ENCODE measurements at regions not wholly inside any gene's neighbourhood (a gene's known extent, or its start where the extent isn't known, plus 50 kb on each side); places are given as distances from the start of the nearest gene placed in this dataset.
A peak's percentile ranks its signal among the peaks of the same experiment; 100 is the strongest.
"Not testable (repeated sequence)": the region's sequence is repeated elsewhere in the genome, so short reads cannot be mapped to it uniquely, and the experiment has no call there.

DNA sequence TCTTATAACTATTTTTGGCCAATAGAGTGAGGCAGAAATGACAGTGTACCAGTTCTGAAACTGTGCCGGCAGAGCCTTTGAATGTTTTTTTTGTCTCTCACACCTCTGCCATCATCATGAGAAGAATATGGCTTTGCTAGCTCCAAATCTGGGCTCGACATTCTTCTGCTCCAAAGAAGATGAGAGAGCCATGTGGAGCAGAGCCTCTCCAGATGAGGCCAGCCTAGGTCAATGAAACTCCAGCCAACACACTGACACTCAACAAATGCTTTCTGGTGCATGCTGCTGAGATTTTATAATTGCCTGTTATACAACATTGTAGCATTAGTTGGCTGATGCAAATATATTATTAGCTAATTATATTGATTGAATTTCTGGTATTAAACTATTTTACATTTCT is 154.7 kb downstream of the SLC38A4 start:
- DNase-seq (ENCODE audit: low read depth in 3 of 3, low spot score in 2 of 3): no peak

DNA sequence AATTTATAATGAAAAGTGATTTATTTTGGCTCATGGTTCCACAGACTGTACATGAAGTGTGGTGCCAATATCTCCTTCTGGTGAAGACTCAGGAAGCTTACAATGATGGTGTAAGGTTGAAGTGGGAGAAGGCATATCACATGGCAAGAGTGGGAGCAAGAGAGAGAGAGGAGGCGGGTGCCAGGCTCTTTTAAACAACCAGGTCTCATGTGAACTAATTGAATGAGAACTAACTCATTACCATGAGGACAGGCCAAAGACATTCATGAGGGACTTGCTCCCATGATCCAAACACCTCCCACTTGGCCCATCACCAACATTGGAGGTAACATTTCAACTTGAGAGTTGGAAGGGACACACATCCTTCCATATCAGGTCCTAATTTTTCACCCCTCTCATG is 155.2 kb downstream of the SLC38A4 start:
- DNase-seq (ENCODE audit: low read depth in 3 of 3, low spot score in 2 of 3): no peak

DNA sequence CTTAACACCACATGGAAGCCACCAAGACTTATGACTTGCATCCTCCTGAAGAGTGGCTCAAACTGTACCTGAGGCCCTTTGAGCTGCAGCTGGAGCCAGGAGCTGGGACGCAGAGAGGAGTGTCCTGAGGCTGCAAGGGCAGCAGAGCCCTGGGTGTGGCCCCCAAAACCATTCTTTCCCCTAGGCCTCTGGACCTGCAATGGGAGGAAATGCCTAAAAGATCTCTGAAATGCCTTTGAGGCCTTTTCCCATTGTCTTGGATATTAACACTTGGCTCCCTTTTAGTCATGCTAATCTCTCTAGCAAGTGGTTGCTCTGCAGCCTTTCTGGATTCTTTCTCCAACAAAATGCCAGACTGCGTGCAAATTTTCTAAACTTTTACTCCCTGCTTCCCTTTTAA is 156.1 kb downstream of the SLC38A4 start:
- no peak for DNase-seq (ENCODE audit: low read depth in 3 of 3, low spot score in 2 of 3)

DNA sequence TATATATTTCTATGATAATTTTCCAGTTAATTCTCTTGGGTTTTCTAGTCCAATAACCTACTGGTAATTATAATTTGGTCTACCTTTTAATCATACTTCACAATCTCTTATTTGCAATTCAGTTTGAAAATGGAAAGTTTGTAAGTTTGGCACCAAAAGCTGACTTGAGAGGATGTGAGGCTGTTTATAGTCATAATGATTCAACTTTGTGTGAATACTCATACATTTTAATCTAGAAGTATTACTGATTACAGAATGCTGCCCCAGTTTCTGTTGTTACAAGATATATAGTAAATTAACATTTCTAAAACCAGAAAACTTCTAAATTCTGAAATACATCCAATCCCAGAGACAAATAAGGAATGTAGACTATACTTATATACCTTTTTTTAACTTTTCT is 158.2 kb downstream of the SLC38A4 start:
- DNase-seq (ENCODE audit: low read depth in 3 of 3, low spot score in 2 of 3): no peak

DNA sequence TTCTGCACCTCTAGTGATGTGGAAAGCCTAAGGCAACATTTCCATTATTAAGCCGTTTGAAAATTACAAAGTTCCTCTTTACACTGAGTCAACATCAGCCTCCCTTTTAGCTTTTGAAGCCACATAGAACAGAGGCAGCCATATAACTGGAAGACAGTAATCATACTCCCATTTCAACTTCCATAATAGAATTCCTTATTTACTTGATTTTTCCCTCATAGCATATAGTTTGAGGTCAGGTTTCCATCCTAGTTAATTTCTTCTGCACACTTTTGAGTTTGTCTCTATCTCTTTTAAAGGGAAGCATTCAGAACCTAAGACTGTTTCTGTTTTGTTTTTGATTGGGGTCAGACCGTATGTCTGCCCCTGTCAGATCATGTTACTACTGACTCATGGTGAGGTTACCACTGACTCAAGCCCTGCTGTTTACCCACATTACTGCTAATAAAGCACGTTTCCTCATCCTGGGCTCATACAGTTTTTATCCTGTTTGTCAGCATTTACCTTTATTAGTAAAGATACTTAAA is 161.0 kb downstream of the SLC38A4 start:
- DNase-seq (ENCODE audit: low read depth in 3 of 3, low spot score in 2 of 3): no peak

DNA sequence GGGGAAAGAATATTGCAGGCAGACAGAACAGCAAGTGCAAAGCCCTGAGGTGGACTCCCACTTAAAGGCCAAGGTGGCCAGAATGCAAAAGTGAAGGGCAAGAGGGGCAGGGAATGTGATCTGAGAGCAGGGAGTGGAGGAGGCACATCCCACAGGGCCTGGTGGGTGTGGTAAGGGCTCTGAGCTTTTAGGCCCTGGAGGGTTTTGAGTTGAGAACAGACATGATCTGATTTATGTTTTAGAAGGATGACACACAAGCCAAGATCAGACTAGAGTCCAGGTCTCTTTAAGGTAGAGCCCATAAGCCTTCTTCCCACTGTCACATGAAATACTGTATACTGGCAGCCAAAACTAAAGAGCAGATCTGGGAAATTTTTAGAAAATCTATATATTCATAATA is 162.5 kb downstream of the SLC38A4 start:
- DNase-seq (ENCODE audit: low read depth in 3 of 3, low spot score in 2 of 3): no peak

DNA sequence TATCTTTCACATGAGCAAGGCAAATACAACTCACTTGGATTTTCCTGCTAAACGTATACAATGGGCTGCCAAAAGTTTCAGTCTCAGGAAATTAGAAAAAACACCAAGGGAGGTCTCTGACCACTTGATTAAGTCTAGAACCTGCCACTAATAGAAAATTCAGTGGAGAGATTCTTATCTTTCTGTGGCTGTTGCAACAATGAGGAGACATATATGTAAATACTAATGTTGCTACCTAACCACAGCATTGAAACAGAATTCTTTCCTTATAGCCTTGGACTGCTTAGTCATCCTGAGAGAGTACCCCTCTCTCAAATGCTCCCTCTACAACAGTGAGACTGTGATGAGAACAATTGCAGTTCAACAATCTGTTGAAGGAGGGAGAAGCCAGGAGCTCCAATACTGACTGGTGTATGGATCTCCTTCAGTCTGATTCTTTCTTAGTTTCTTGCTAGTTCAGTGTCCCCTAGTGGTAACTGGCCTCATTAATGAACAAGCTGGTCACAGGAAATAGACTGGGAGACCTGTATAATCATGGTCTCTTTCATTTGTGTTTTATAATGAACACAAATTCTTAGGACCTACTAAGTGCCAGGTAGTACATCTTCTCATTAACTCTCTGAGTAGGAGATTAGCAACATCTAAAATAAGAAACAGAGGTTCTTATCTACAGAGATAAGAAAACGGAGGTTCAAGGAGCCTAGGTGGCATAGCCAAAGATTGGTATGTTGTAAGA is 164.5 kb downstream of the SLC38A4 start:
- DNase-seq (ENCODE audit: low read depth in 3 of 3, low spot score in 2 of 3): peak in 2 of 3 donors; percentile 45 to 51

DNA sequence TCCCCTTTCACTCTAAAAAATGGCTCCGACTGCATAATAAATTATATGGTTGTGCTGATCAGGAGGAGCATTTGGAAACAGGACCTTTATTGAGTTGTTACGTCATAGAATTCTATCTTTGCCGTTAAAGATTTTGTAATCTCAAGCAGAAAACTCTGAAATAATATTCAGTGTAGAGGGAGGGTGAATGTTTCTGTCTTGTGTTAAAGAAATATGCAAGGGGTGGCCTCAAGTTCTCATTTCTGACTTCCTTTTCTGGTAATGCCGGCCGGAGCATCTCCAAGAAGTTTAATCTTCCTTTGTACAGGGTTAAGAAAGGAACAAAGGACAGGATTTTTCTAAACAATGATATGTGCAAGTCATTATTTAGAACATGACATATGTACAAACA is 165.1 kb downstream of the SLC38A4 start:
- no peak for DNase-seq (ENCODE audit: low read depth in 3 of 3, low spot score in 2 of 3)

DNA sequence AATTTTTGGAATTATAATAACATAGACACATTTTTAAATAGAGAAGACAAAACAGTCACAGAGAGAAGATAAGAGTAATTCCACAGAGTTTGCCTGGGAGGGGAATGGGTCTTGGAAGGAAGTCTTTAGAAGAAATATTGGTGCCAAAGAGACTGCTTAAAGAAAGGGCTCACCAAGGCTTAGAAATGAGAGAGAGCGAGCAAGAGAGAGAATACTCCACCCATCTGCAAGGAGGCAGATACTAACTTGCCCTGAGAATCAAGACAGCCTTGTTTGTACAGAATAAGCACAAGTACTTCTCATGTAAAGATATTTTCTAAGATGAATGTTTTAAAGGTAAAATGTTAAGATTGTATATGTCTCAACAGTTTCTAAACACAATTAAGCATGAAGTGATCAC is 165.5 kb downstream of the SLC38A4 start:
- no peak for DNase-seq (ENCODE audit: low read depth in 3 of 3, low spot score in 2 of 3)

DNA sequence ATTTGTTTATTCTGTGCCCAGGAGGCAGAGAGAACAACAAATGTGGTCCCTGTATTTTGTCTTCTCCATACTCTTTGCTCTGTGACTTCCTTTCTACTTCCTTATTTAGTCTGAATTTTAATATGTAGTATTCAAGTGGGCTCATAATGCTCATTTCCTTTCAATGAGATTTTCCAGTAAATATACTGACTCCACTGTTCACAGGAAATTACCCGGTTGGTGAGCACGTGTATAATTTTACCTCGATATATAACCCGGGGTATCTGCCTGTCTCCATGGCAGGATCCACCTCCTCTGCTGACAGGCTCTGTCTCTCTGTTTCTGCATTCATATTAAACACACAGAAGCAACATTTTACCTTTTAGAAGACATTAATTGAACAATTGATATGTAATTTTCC is 166.0 kb downstream of the SLC38A4 start:
- DNase-seq (ENCODE audit: low read depth in 3 of 3, low spot score in 2 of 3): no peak

DNA sequence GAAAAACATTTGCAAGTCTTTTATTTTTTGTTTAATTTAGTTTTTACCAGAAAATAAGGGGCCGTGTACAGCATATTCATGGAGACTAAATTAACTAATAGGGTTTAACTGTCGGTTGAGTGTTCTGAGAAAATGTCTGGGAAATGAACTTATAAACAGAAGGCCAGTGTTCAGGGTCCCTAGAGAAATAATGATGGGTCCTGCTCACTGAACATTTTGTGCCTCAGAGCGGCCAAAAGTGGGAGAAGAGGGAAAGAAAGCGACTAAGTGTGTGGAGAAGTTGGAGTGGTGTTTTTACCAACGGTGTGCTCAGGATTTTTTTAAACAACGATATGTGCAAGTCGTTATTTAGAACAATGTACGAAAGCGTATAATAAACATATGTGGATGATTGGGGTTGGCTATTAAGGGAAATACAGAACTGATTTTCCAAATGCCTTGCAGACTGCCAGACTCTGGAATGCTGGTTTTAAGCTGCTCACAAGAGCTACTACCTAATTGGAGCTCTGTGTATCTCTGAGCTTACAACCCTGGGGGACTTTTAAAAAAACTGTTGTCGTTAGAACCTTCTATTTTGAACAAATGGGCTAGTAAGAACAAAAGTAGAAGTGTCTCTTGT is 166.7 kb downstream of the SLC38A4 start:
- no peak for DNase-seq (ENCODE audit: low read depth in 3 of 3, low spot score in 2 of 3)

DNA sequence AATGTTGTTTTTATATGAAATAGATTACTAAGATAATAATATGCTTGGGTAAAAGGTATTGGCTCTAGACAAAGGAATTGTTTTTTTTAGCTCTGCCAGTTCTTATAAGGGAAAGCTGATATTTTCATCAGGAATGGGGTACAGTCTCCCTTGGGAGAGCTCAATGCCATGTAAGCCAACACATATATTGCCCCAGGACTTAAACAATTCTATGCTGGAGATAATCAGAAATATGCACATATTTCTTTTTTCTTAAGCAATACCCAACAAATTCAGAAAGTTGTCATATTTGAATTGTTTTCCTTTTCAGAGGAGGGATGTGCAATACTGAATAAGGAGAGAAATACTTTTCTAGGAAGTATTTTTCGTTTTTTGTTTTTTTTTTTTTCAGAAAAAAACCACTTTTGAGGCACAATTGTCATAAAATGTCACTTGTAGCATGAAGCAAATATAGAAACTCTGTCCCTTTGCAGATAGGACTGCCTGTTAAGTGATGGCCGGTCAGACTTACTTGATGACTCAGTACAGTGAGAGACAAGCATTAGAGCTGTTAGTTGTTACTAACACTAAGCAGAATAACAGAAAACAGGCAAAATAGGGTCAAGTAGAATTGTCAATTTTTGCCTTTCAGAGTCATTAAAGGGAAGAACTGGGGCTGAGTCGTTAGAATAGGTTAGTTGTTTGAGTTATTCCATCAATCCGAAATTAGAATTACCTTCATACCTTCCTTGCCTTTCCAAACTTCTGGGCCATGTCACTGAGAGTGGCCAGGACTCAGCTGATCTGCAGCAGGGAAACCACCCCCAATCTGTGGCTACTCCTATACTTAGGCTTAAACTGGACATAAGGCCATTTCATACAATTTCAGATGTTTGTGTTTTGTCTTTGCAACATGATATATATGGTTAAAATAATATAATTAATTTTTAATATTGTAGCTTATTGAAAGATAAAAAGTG is 168.1 kb downstream of the SLC38A4 start:
- DNase-seq (ENCODE audit: low read depth in 3 of 3, low spot score in 2 of 3): no peak

DNA sequence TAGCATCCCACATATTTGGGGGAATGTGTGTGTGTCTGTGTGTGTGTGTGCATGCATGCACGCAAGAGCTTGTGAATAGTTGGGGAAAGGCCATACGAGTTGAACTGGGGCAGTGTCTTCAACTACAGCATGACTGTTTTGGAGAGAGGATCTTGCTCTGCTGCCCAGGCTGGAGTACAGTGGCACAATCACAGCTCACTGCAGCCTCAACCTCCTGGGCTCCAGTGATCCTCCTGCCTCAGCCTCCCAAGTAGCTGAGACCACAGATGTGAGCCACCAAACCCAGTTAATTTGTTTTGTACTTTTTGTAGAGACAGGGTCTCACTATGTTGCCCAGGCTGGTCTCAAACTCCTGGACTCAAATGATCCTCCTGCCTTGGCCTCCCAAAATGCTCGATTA is 169.8 kb downstream of the SLC38A4 start:
- DNase-seq (ENCODE audit: low read depth in 3 of 3, low spot score in 2 of 3): not testable (repeated sequence)

DNA sequence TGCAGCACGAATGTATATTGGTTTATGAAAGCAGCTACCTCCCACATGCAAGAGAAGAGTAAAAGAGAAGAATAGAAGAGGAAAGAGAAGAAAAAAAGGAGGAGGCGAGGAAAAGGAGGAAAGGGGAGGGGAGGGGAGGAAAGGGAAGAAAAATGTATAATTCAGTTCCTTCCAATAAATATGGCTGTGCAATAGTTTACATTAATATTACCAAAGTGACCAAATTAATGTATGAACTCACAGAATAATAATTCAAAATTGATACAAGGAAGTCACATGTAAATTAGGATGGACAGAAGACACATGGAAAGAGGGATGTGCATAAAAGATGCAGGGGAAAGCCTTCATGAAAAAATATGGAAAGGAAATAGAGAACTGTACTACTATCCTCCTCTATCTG is 172.5 kb downstream of the SLC38A4 start:
- no peak for DNase-seq (ENCODE audit: low read depth in 3 of 3, low spot score in 2 of 3)

DNA sequence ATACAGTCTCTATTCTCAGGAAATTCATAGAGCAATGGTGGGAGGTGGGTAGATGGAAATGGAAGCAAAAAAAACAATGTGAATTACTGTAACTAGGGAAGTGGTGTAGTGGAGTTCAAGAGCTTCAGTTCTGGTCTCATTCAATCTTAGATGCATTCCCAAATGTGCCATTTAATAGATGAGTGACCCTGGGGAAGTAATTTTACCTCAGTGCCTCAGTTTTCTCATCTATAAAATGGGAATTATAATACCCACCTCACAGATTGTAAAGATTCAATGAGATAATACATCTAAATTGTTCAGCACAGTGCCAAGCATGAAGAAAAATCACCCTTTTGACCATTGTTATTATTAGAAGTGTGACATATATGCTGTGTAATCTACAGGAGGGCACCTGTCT is 173.1 kb downstream of the SLC38A4 start:
- no peak for DNase-seq (ENCODE audit: low read depth in 3 of 3, low spot score in 2 of 3)

DNA sequence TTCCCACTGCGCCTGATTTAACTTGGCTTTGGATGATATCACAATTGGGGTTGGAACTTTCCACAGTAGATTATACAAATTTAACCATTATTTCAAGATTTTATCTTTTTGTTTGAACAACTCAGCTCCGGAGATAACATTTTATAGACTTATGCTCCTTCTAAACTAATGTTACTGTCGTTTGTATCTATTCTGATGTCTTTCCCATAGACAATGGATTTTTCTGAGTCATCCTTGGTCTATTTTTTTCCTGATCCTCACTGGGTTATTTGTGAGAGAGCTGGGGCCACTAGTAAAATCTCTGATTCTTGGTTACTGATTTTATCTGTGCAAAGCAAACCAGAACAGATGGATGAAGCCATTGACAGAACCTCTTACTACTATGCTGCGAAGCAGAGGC is 175.1 kb downstream of the SLC38A4 start:
- DNase-seq (ENCODE audit: low read depth in 3 of 3, low spot score in 2 of 3): no peak

DNA sequence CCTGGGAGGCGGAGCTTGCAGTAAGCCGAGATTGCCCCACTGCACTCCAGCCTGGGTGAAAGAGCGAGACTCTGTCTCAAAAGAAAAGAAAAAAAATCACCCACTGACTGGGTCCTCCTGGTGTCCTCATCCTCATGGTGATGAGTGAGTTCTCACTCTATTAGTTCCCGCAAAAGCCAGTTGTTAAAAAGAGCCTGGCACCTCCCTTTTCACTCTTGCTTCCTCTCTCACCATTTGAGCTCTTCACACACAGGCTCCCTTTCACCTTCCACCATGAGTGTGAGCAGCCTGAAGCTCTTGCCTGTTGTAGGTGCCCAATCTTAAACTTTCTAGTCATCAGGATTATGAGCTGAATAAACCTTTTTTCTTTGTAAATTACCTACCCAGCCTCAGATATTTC is 176.4 kb downstream of the SLC38A4 start:
- DNase-seq (ENCODE audit: low read depth in 3 of 3, low spot score in 2 of 3): no peak

DNA sequence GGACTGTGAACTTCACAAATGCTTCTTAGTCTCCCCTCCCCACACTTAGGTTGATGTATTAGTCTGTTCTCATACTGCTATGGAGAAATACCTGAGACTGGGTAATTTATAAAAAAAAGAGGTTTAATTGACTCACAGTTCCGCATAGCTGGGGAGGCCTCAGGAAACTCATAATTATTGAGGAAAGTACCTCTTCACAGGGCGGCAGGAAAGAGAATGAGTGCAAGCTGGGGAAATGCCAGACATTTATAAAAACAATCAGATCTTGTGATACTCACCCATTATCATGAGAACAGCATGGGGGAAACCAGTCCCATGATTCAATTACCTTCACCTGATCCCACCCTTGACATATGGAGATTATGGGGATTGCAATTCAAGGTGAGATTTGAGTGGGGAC is 178.8 kb downstream of the SLC38A4 start:
- no peak for DNase-seq (ENCODE audit: low read depth in 3 of 3, low spot score in 2 of 3)

DNA sequence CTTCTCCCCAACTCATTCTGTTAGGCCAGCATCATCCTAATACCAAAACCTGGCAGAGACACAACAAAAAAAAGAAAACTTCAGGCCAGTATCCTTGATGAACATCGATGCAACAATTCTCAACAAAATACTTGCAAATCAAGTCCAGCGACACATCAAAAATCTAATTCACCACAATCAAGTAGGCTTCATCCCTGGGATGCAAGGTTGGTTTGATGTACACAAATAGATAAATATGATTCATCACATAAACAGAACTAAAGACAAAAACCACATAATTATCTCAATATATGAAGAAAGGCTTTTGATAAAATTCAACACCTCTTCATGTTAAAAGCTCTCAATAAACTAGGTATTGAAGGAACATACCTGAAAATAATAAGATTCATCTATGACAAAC is 184.1 kb downstream of the SLC38A4 start:
- DNase-seq (ENCODE audit: low read depth in 3 of 3, low spot score in 2 of 3): not testable (repeated sequence)

DNA sequence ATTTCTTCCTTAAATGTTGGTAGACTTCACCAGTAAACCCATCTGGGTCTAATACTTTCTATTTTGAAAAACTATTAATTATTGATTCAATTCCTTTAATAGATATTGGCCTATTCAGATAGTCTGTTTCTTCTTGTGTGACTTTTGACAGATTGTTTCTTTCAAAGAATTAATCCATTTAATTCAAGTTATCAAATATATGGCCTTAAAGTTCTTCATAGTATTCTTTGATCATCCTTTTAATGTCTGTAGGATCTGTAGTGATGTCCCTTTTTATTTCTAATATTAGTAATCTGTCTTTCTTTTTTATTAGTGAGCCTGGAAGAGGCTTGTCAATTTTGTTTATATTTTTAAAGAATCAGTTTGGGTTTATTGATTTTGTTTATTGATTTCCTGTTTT is 190.0 kb downstream of the SLC38A4 start:
- no peak for DNase-seq (ENCODE audit: low read depth in 3 of 3, low spot score in 2 of 3)
